B cell (primary cell): ENCODE measurements at regions not wholly inside any gene's neighbourhood (a gene's known extent, or its start where the extent isn't known, plus 50 kb on each side); places are given as distances from the start of the nearest gene placed in this dataset.

ENCODE experiments used
- ATAC-seq: fragments of 200-7000 bp; cut with Tn5 transposase; one replicate; pipeline ENCODE4 v1.10.0; 2021; ENCODE audit warnings: low read depth, mild to moderate bottlenecking, moderate number of reproducible peaks, moderate library complexity
- CTCF ChIA-PET: fragments of 350-600 bp; sonication (Branson Sonifier 250); formaldehyde crosslinking; loops from one replicate; lab custom pipeline; 2021; ENCODE audit warnings: antibody characterized with exemption, inconsistent platforms; lab: Charles Lee
- POLR2A ChIA-PET: fragments of 350-600 bp; sonication (Branson Sonifier 250); formaldehyde crosslinking; loops from one replicate; lab custom pipeline; 2021; ENCODE audit warnings: antibody characterized with exemption; lab: Charles Lee
- DNase-seq: peaks from one replicate; pipeline ENCODE4 v3.0.0; 2013
- H2AFZ ChIP-seq: 2 replicates; pipeline ENCODE4 v1.6.1; 2012; ENCODE audit warnings: mild to moderate bottlenecking, low read depth, low read length; ENCODE audit not compliant: insufficient read depth, poor library complexity, severe bottlenecking
- H3K27ac ChIP-seq, 2 donors: 1 replicate in 1 of 2; 2 replicates in 1 of 2; pipeline ENCODE4 v1.5.1; 2012 to 2013; ENCODE audit warnings: low read length in 2 of 2, mild to moderate bottlenecking in 2 of 2, moderate library complexity in 1 of 2
- H3K27me3 ChIP-seq, 4 experiments: fragments of 200-600 bp in 1 of 4; sonication (generic) in 1 of 4; replicated peaks in 1 of 4; 1 replicate in 2 of 4; 2 replicates in 2 of 4; pipeline versions ENCODE4 v1.6.1 to v1.7.0; 2013 to 2016; ENCODE audit warnings: low read length in 3 of 4, mild to moderate bottlenecking in 2 of 4, mixed read lengths in 1 of 4, moderate library complexity in 1 of 4; ENCODE audit not compliant: insufficient read depth in 4 of 4, control insufficient read depth in 3 of 4; ENCODE audit errors: control extremely low read depth in 1 of 4
- H3K36me3 ChIP-seq, 2 experiments: replicated peaks in 1 of 2; 1 replicate in 1 of 2; 2 replicates in 1 of 2; pipeline versions ENCODE4 v1.6.1 to v1.7.1; 2013; ENCODE audit warnings: low read length in 1 of 2; ENCODE audit not compliant: insufficient read depth in 2 of 2, control insufficient read depth in 1 of 2; ENCODE audit errors: control extremely low read depth in 1 of 2, extremely low read depth in 1 of 2
- H3K4me1 ChIP-seq, 2 donors: fragments of 200-600 bp in 1 of 2; sonication (generic) in 1 of 2; 1 replicate in 1 of 2; 2 replicates in 1 of 2; pipeline versions ENCODE4 v1.5.1 to v1.6.1; 2013 to 2017; ENCODE audit warnings: low read length in 2 of 2; ENCODE audit not compliant: control insufficient read depth in 2 of 2, insufficient read depth in 2 of 2
- H3K4me2 ChIP-seq: replicated peaks from 2 replicates; pipeline ENCODE3; 2012; ENCODE audit warnings: mild to moderate bottlenecking, low read depth, low read length; ENCODE audit not compliant: poor library complexity, severe bottlenecking
- H3K4me3 ChIP-seq, 5 experiments: fragments of 200-600 bp in 1 of 5; sonication (generic) in 1 of 5; 1 replicate in 3 of 5; 2 replicates in 2 of 5; pipeline versions ENCODE4 v1.5.1 to v1.7.0; 2011 to 2016; ENCODE audit warnings: low read length in 4 of 5, mild to moderate bottlenecking in 4 of 5, low read depth in 2 of 5, control low read depth in 1 of 5, moderate library complexity in 1 of 5; ENCODE audit not compliant: insufficient read depth in 1 of 5; ENCODE audit errors: control extremely low read depth in 1 of 5, extremely low read depth in 1 of 5
- H3K79me2 ChIP-seq: fragments of 200-600 bp; sonication (generic); one replicate; pipeline ENCODE4 v1.6.0; 2016; ENCODE audit warnings: low read length; ENCODE audit not compliant: control insufficient read depth, insufficient read depth
- H3K9ac ChIP-seq: fragments of 200-600 bp; sonication (generic); 2 replicates; pipeline ENCODE4 v1.6.1; 2017; ENCODE audit warnings: mild to moderate bottlenecking, low read length, moderate library complexity
- H3K9me3 ChIP-seq, 3 donors: one replicate each; pipeline versions ENCODE4 v1.6.1 to v1.7.1; 2013; ENCODE audit warnings: low read length in 2 of 3; ENCODE audit not compliant: control insufficient read depth in 2 of 3, insufficient read depth in 1 of 3; ENCODE audit errors: control extremely low read depth in 1 of 3
- H4K20me1 ChIP-seq: 2 replicates; pipeline ENCODE4 v1.6.0; 2012; ENCODE audit warnings: mild to moderate bottlenecking, low read length; ENCODE audit not compliant: insufficient read depth, control insufficient read depth, poor library complexity, severe bottlenecking
- H3K27ac Mint-ChIP-seq: one replicate; pipeline ENCODE4 v1.8.0; 2021; ENCODE audit warnings: mixed read lengths
- H3K27me3 Mint-ChIP-seq: one replicate; pipeline ENCODE4 v1.8.0; 2021; ENCODE audit warnings: mixed read lengths
- H3K4me1 Mint-ChIP-seq: one replicate; pipeline ENCODE4 v1.8.0; 2021; ENCODE audit warnings: mixed read lengths
- H3K4me3 Mint-ChIP-seq: one replicate; pipeline ENCODE4 v1.8.0; 2021; ENCODE audit warnings: mixed read lengths
- H3K9me3 Mint-ChIP-seq: one replicate; pipeline ENCODE4 v1.8.0; 2022; ENCODE audit warnings: mixed read lengths; ENCODE audit not compliant: insufficient read depth
- EZH2 ChIP-seq: IDR thresholded peaks from 2 replicates; pipeline ENCODE4 v1.6.1; 2012; ENCODE audit warnings: borderline replicate concordance, low read depth, mild to moderate bottlenecking, moderate library complexity, low read length; ENCODE audit not compliant: insufficient read depth, poor library complexity, severe bottlenecking
- WGBS: methylation state at CpG from one replicate; pipeline ENCODE4 v1.1.5; 2013; ENCODE audit warnings: missing lambda C conversion rate; ENCODE audit not compliant: insufficient coverage; 5-methylcytosine and 5-hydroxymethylcytosine counted together
- intact Hi-C: fragments of 100-400 bp; cut with micrococcal nuclease; formaldehyde crosslinking; loops from one replicate; pipeline ENCODE4 v1.10.0; 2022
- TF ChIP-seq, protein P1 (sequence below): fragments of 200-600 bp; IDR thresholded peaks from one replicate; pipeline ENCODE4 v1.8.0; 2022; ENCODE audit warnings: antibody characterized with exemption, mild to moderate bottlenecking

DNA sequence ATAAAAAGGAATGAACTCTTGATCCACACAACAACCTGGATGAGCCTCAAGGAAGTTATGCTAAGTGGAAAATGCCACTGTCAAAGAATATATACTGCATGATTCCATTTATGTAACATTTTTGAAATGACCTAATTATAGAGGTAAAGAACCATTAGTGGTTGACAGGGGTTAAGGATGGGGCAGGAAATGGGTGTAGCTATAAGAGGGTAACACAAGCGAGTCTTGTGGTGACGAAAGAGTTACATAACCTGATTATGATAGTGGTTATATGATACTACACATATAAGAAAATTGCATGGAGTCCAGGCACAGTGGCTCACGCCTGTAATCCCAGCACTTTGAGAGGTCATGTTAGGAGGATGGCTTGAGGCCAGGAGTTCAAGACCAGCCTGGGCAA, 346.6 kb upstream of the PKDCC start:
- peaks cover 12% of the 10 kb centered on the region for H3K27me3 Mint-ChIP-seq
- POLR2A ChIA-PET = no interaction called here
- CTCF ChIA-PET = no interaction called here
- peaks cover 5% of the 10 kb centered on the region for H3K4me1 Mint-ChIP-seq
- H4K20me1 ChIP-seq = no peaks in the 10 kb centered on the region
- WGBS = no CpG with 5 or more reads among the region's 3 CpGs
- no peak overlapping the region for H2AFZ ChIP-seq
- no peak overlapping the region for H3K27ac ChIP-seq
- DNase-seq (no peak), ATAC-seq (no peak)
- H3K4me3 ChIP-seq = no peak overlapping the region
- no peak overlapping the region for H3K4me2 ChIP-seq
- H3K9me3 ChIP-seq = no peaks in the 10 kb centered on the region
- H3K27ac Mint-ChIP-seq = no peak overlapping the region
- no peaks in the 10 kb centered on the region for H3K36me3 ChIP-seq
- H3K9ac ChIP-seq = no peak overlapping the region
- H3K79me2 ChIP-seq = no peaks in the 10 kb centered on the region
- TF ChIP-seq, protein P1, sequence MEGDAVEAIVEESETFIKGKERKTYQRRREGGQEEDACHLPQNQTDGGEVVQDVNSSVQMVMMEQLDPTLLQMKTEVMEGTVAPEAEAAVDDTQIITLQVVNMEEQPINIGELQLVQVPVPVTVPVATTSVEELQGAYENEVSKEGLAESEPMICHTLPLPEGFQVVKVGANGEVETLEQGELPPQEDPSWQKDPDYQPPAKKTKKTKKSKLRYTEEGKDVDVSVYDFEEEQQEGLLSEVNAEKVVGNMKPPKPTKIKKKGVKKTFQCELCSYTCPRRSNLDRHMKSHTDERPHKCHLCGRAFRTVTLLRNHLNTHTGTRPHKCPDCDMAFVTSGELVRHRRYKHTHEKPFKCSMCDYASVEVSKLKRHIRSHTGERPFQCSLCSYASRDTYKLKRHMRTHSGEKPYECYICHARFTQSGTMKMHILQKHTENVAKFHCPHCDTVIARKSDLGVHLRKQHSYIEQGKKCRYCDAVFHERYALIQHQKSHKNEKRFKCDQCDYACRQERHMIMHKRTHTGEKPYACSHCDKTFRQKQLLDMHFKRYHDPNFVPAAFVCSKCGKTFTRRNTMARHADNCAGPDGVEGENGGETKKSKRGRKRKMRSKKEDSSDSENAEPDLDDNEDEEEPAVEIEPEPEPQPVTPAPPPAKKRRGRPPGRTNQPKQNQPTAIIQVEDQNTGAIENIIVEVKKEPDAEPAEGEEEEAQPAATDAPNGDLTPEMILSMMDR = no peak
- TF ChIP-seq EZH2 = no peak
- no peak overlapping the region for H3K4me3 Mint-ChIP-seq
- no peaks in the 10 kb centered on the region for H3K27me3 ChIP-seq
- intact Hi-C loops = no loop called here
- no peaks in the 10 kb centered on the region for H3K4me1 ChIP-seq
- no peaks in the 10 kb centered on the region for H3K9me3 Mint-ChIP-seq

DNA sequence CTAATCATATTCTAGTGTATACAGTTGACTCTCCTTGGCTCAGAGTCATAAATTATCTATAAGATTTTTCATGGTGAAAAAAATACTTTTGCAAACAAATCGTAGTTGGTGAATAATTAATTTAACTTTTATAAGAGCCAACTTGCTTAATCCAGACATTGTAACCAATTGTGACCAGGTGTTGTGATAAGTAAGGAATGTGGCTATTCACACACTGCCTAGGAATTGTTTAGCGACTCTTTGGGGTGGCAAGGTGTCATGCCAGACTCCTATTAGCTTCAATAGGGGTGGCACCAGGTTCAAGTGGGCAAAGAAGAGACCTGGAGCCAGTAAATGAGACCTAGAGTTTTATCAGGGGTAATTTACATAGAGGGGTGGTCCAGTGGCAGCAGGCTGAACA, 344.7 kb upstream of the PKDCC start:
- 89% methylated on average over 1 of the region's 2 CpGs for WGBS
- ATAC-seq (no peak), DNase-seq (no peak)
- H3K4me1 ChIP-seq = no peaks in the 10 kb centered on the region
- H3K9me3 Mint-ChIP-seq = no peaks in the 10 kb centered on the region
- TF ChIP-seq, protein P1 = no peak
- TF ChIP-seq EZH2 = no peak
- H4K20me1 ChIP-seq = no peaks in the 10 kb centered on the region
- H3K27ac ChIP-seq = no peak overlapping the region
- H3K27me3 Mint-ChIP-seq = peaks cover 11% of the 10 kb centered on the region
- H3K4me2 ChIP-seq = no peak overlapping the region
- H3K9ac ChIP-seq = no peak overlapping the region
- no peak overlapping the region for H3K4me3 ChIP-seq
- no peaks in the 10 kb centered on the region for H3K36me3 ChIP-seq
- H2AFZ ChIP-seq = no peak overlapping the region
- peaks cover 4% of the 10 kb centered on the region for H3K4me1 Mint-ChIP-seq
- no peak overlapping the region for H3K27ac Mint-ChIP-seq
- no peak overlapping the region for H3K4me3 Mint-ChIP-seq
- ChIA-PET CTCF (no interaction called here), POLR2A (no interaction called here)
- intact Hi-C loops = no loop called here
- no peaks in the 10 kb centered on the region for H3K9me3 ChIP-seq
- no peaks in the 10 kb centered on the region for H3K79me2 ChIP-seq
- H3K27me3 ChIP-seq = no peaks in the 10 kb centered on the region
